ENCODE measurements at regions not wholly inside any gene's neighbourhood (a gene's known extent, or its start where the extent isn't known, plus 50 kb on each side); places are given as distances from the start of the nearest gene placed in this dataset.
"Not testable (repeated sequence)": the region's sequence is repeated elsewhere in the genome, so short reads cannot be mapped to it uniquely, and the experiment has no call there.

DNA sequence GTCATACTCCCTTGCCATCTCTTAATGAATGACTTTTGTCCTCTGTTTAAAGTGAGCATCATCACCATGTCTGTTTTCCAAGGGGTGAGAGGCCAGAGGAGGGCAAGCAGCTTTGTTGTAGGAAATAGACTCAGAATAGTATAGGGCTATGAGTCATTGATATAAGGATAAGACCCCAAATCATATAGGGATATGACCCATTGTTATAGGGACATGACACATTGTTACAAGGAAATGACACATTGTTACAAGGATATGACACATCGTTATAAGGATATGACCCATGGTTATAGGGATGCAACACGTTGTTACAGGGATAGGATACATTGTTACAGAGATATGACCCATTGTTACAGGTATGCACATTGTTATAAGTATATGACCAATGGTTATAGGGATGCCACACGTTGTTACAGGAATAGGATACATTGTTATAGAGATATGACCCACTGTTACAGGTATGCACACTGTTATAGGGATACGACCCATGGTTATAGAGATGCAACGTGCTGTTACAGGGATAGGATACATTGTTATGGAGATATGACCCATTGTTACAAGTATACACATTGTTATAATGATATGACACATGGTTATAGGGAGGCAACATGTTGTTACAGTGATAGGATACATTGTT, 311.1 kb upstream of the ADARB2 start:
- no peak for DNase-seq

DNA sequence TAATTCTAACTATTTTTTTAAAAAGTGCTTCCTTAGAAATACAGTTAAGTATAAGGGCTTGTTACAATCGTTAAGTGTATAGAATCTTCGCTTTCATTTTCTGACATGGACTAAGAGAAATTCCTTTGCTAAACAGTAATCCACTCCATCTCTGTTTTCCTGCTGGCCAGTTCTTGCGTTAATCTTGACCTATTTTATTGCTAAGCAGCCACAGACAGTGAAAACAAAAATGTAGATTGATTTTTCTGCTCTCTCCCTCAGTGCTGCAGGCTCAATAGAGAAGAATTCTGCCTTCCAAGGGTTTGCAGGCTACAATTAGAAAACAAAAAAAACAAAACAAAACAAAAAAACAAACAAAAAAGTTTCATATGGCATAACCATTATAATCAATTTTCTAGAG, 310.4 kb upstream of the ADARB2 start:
- no peak for DNase-seq

DNA sequence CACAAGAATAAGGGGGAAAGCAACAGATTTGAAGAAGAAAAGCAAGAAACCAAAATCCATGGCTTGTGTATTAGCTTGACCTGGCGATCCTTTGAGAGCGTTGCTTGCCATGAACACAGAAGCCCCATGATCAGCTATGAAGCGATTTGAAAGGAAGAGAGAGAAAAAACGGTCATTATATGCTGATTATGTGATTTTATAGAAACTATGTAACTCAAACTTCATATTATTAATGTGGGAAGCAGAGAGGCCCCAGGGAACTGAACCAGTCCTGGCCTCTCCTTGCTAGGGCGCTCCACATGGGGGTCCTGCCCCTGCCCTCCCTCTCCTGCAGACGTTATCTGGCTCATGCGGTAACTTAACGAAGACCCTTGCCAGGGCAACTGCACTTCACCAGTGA, 306.1 kb upstream of the ADARB2 start:
- no peak for DNase-seq

- no peak for DNase-seq
These were observed 300.7 kb upstream of the ADARB2 start for GRCh38 chr10:2038036-2038435.

- DNase-seq = no peak
These were observed 299.9 kb upstream of the ADARB2 start for GRCh38 chr10:2037246-2037645.

GRCh38 chr10:2036209-2036608, 298.9 kb upstream of the ADARB2 start:
- no peak for DNase-seq

DNA sequence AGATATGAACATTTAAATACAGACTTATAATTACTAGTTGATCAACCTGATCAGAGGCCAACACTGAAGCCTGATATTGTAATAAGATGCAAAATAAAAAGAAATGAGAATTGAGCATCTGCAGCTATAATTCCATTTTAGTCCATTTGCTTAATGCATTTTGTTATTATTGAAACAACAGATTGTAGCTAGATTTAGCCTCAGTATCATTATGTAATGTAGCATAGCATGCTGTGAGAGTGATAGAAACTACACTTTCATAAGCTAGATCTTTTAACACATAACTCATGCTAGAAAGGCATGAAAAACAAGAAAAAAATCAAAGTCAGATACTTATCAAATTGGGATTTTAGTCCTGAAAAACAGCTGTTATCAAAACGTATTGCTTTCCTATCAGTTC, 292.7 kb upstream of the ADARB2 start:
- DNase-seq = no peak

DNA sequence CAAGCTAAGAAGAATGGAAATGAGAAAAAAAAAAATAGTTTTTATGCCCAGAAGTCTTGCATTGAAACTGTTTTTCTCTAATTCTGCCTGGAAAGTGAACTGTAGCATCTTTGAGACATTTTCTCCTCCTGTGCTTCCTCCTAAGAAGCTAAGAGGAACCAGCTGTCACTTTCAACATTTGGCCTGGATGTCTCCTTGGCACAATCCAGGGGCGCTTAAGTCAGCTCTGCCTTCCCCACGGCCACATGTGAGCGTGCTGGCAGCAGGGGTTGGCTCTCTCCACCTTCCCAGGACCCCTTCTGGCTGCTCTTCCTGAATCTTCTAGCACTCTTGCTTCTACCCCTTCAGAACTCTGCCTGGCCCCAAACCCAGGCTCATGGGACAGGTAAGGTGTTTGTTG, 289.6 kb upstream of the ADARB2 start:
- DNase-seq = no peak

GRCh38 chr10:2024750-2025149, 287.4 kb upstream of the ADARB2 start:
- not testable (repeated sequence) for DNase-seq

GRCh38 chr10:2023687-2024086, 286.4 kb upstream of the ADARB2 start:
- no peak for DNase-seq

DNA sequence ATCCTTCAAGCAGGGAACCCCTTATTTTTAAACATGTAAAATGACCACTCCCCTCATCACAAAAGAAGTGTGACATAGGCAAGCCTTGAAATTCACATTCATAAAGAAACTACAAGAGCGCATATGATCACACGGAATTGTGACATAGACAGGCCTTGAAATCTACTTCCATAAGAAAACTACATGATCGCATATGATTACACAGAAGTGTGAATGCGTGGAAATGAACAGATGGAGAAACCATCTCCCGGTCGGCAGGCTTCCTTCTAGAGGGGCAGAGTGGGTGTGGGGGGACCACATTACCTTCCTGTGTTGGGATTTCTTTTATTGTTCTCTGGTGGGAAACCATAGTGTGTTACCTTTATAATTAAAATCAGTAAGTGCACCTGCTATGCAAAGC, 285.1 kb upstream of the ADARB2 start:
- no peak for DNase-seq

DNA sequence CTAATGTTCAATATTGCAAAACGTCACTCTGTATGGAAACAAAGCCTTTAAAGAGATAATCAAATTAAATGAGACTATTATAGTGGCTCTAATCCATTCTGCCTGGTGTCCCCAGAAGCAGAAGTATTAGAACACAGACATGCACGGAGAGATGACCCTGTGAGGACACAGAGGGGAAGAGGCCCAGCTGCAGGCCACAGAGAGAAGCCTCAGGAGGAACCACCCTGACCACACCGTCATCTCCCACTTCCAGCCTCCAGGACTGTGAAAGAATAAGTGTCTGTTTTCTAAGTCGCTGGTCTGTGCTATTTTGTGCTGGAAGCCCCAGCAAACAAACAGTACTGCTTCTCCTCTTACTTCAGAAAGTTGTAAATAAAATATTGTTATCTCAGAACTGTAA, 283.5 kb upstream of the ADARB2 start:
- no peak for DNase-seq

- DNase-seq = no peak
These were observed 282.5 kb upstream of the ADARB2 start for GRCh38 chr10:2019803-2020202.

GRCh38 chr10:2019281-2019680, 282.0 kb upstream of the ADARB2 start:
- DNase-seq = no peak

- no peak for DNase-seq
These were observed 277.2 kb upstream of the ADARB2 start for GRCh38 chr10:2014541-2014940.

- no peak for DNase-seq
These were observed 274.9 kb upstream of the ADARB2 start for GRCh38 chr10:2012209-2012608.

GRCh38 chr10:2011106-2011716, 273.9 kb upstream of the ADARB2 start:
- no peak for DNase-seq

GRCh38 chr10:2005546-2005945, 268.2 kb upstream of the ADARB2 start:
- no peak for DNase-seq

- no peak for DNase-seq
These were observed 255.6 kb upstream of the ADARB2 start for GRCh38 chr10:1992930-1993329.

GRCh38 chr10:1989090-1989489, 251.8 kb upstream of the ADARB2 start:
- no peak for DNase-seq

GRCh38 chr10:1981976-1982375, 244.7 kb upstream of the ADARB2 start:
- no peak for DNase-seq

- DNase-seq = no peak
These were observed 243.1 kb upstream of the ADARB2 start for GRCh38 chr10:1980459-1980858.

- no peak for DNase-seq
These were observed 241.3 kb upstream of the ADARB2 start for GRCh38 chr10:1978584-1978983.

GRCh38 chr10:1977461-1977860, 240.1 kb upstream of the ADARB2 start:
- DNase-seq = no peak

GRCh38 chr10:1972406-1972805, 235.1 kb upstream of the ADARB2 start:
- no peak for DNase-seq
